Effector memory CD4-positive, alpha-beta T cell (primary cell): ENCODE measurements at regions not wholly inside any gene's neighbourhood (a gene's known extent, or its start where the extent isn't known, plus 50 kb on each side); places are given as distances from the start of the nearest gene placed in this dataset.
"Not testable (repeated sequence)": the region's sequence is repeated elsewhere in the genome, so short reads cannot be mapped to it uniquely, and the experiment has no call there.

Experiments used
- DNase-seq, 3 donors: peaks; one replicate each; pipeline ENCODE4 v3.0.0-alpha.2; 2020
- H3K27ac ChIP-seq: 2 replicates; pipeline ENCODE4 v1.7.0; 2013; ENCODE audit warnings: mild to moderate bottlenecking, low read length, moderate library complexity; ENCODE audit not compliant: insufficient read depth, poor library complexity, severe bottlenecking
- H3K27me3 ChIP-seq: replicated peaks from 2 replicates; pipeline ENCODE4 v1.7.0; 2013; ENCODE audit warnings: mild to moderate bottlenecking, low read length; ENCODE audit not compliant: insufficient read depth, control insufficient read depth, poor library complexity, severe bottlenecking
- H3K36me3 ChIP-seq: 2 replicates; pipeline ENCODE4 v1.7.0; 2013; ENCODE audit warnings: mild to moderate bottlenecking, low read length, moderate library complexity; ENCODE audit not compliant: control insufficient read depth, insufficient read depth
- H3K4me1 ChIP-seq: 2 replicates; pipeline ENCODE4 v1.7.0; 2013; ENCODE audit warnings: low read length, mild to moderate bottlenecking; ENCODE audit not compliant: control insufficient read depth, insufficient read depth, poor library complexity, severe bottlenecking
- H3K4me3 ChIP-seq: 2 replicates; pipeline ENCODE4 v1.7.0; 2013; ENCODE audit warnings: low read length, low read depth, mild to moderate bottlenecking; ENCODE audit not compliant: insufficient read depth, poor library complexity, severe bottlenecking
- H3K9me3 ChIP-seq: 2 replicates; pipeline ENCODE4 v1.7.0; 2013; ENCODE audit warnings: mild to moderate bottlenecking, low read length, moderate library complexity; ENCODE audit not compliant: control insufficient read depth

DNA sequence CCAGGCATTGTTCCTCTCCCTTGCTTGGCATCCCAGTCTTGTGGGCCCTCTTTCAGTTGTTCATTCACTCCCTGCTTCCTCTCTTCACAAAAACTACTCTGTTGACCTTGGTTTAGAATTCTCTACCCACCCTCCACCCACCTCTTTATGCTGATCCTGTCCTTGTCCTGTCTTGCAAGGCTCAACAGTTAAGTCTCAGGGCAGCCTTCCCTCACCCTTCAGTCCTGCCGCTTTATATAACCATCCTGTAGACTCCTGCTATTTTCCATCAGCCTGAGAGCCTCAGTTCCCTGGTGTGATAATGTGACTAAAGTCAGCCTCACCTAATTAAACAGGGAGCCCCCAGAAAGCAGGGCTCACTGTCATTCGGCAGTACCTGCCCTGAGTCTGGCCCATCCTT is 1763.0 kb downstream of the SPATA31A7 start:
- H3K27me3 ChIP-seq, H3K4me1 ChIP-seq, H3K36me3 ChIP-seq, H3K4me3 ChIP-seq, H3K27ac ChIP-seq, H3K9me3 ChIP-seq, DNase-seq: not testable (repeated sequence)
